HCT116 (cell line): ENCODE measurements at regions not wholly inside any gene's neighbourhood (a gene's known extent, or its start where the extent isn't known, plus 50 kb on each side); places are given as distances from the start of the nearest gene placed in this dataset.

ENCODE experiments used
- ATAC-seq: fragments of 200-7000 bp; cut with Tn5 transposase; 2 replicates; pipeline ENCODE4 v1.9.1; 2020; ENCODE audit warnings: mild to moderate bottlenecking, moderate library complexity
- BruUV-seq: library from RNA; stranded (reverse); fragments of 400-500 nt; replicated peaks from 2 replicates; lab custom pipeline; 2021; lab: Mats Ljungman, UMichigan
- CTCF ChIA-PET: fragments of 300-600 bp; sonication (Branson Sonifier 250); formaldehyde crosslinking; loops from one replicate; lab custom pipeline; 2021; ENCODE audit warnings: antibody characterized with exemption; lab: Charles Lee
- POLR2A ChIA-PET: fragments of 300-600, 350-600 bp; sonication (Branson Sonifier 250); formaldehyde crosslinking; loops from one replicate; lab custom pipeline; 2021; ENCODE audit warnings: antibody characterized with exemption; lab: Charles Lee
- RAD21 ChIA-PET, 2 experiments: fragments of 300-600 bp; sonication (Branson Sonifier 250); formaldehyde crosslinking; loops; one replicate each; lab custom pipeline; 2023; ENCODE audit warnings: low total read pairs in 2 of 2; ENCODE audit not compliant: uncharacterized antibody in 2 of 2, unreplicated experiment in 2 of 2, low non-redundant PET in 1 of 2; lab: Charles Lee
- DNase-seq: peaks from one replicate; pipeline ENCODE4 v3.0.0-alpha.2; 2010; ENCODE audit warnings: low read depth, low spot score
- H2AFZ ChIP-seq: fragments of 200-600 bp; shearing (Covaris generic), sonication (generic); 2 replicates; pipeline ENCODE4 v1.6.1; 2017; ENCODE audit warnings: low read depth, mixed run types, mixed read lengths, antibody characterized with exemption, low read length; ENCODE audit not compliant: poor library complexity, severe bottlenecking
- H3K27ac ChIP-seq: 2 replicates; pipeline ENCODE4 v1.5.1; 2012; ENCODE audit warnings: low read depth, low read length
- H3K27me3 ChIP-seq: fragments of 200-600 bp; sonication (generic); 2 replicates; pipeline ENCODE4 v1.6.1; 2016; ENCODE audit warnings: mixed run types, low read length, mixed read lengths; ENCODE audit not compliant: insufficient read depth
- H3K36me3 ChIP-seq, 2 experiments: fragments of 200-500 bp in 1 of 2; fragments of 200-600 bp in 1 of 2; sonication (Bioruptor generic) in 1 of 2; sonication (generic) in 1 of 2; 2 replicates each; pipeline versions ENCODE4 v1.5.1 to v1.6.1; 2014 to 2016; ENCODE audit warnings: low read length in 2 of 2, inconsistent platforms in 1 of 2, mixed read lengths in 1 of 2, mixed run types in 1 of 2; ENCODE audit not compliant: insufficient read depth in 2 of 2, control insufficient read depth in 1 of 2
- H3K4me1 ChIP-seq, 2 experiments: fragments of 200-600 bp in 1 of 2; sonication (generic) in 1 of 2; 2 replicates each; pipeline versions ENCODE4 v1.5.1 to v1.6.1; 2012 to 2017; ENCODE audit warnings: low read length in 2 of 2, inconsistent platforms in 1 of 2, mild to moderate bottlenecking in 1 of 2, mixed read lengths in 1 of 2, mixed run types in 1 of 2, moderate library complexity in 1 of 2; ENCODE audit not compliant: insufficient read depth in 2 of 2, control insufficient read depth in 1 of 2
- H3K4me2 ChIP-seq: fragments of 200-600 bp; sonication (generic); 2 replicates; pipeline ENCODE4 v1.6.1; 2017; ENCODE audit warnings: mixed run types, low read length, mixed read lengths
- H3K4me3 ChIP-seq, 2 experiments: fragments of 200-600 bp in 1 of 2; sonication (generic) in 1 of 2; replicated peaks in 1 of 2; 2 replicates each; pipeline ENCODE4 v1.5.1; 2011 to 2016; ENCODE audit warnings: low read length in 2 of 2, control low read depth in 1 of 2, low read depth in 1 of 2, mild to moderate bottlenecking in 1 of 2, mixed read lengths in 1 of 2, mixed run types in 1 of 2
- H3K79me2 ChIP-seq: fragments of 200-600 bp; sonication (generic); 2 replicates; pipeline ENCODE4 v1.6.1; 2017; ENCODE audit warnings: mild to moderate bottlenecking, mixed run types, low read length, moderate library complexity, mixed read lengths; ENCODE audit not compliant: insufficient read depth
- H3K9ac ChIP-seq: fragments of 200-600 bp; sonication (generic); 2 replicates; pipeline ENCODE4 v1.6.1; 2016; ENCODE audit warnings: low read length, mixed read lengths
- H3K9me2 ChIP-seq: fragments of 200-600 bp; sonication (generic), shearing (Covaris generic); 2 replicates; pipeline ENCODE4 v1.6.1; 2017; ENCODE audit warnings: mixed run types, mild to moderate bottlenecking, moderate library complexity; ENCODE audit not compliant: insufficient read depth
- H3K9me3 ChIP-seq, 2 experiments: fragments of 200-500 bp in 1 of 2; fragments of 200-600 bp in 1 of 2; sonication (Bioruptor generic) in 1 of 2; sonication (generic) in 1 of 2; 2 replicates each; pipeline ENCODE4 v1.6.1; 2014 to 2017; ENCODE audit warnings: low read length in 2 of 2, mixed read lengths in 2 of 2, inconsistent platforms in 1 of 2, low read depth in 1 of 2, mild to moderate bottlenecking in 1 of 2, mixed run types in 1 of 2, moderate library complexity in 1 of 2; ENCODE audit not compliant: control insufficient read depth in 1 of 2, insufficient read depth in 1 of 2
- H4K20me1 ChIP-seq: fragments of 200-600 bp; sonication (generic), shearing (Covaris generic); 2 replicates; pipeline ENCODE4 v1.6.1; 2017; ENCODE audit warnings: mixed run types, mild to moderate bottlenecking, moderate library complexity; ENCODE audit not compliant: insufficient read depth
- CBX3 ChIP-seq: IDR thresholded peaks from 2 replicates; pipeline ENCODE4 v1.6.1; 2012; ENCODE audit warnings: low read depth
- CEBPB ChIP-seq: IDR thresholded peaks from 2 replicates; pipeline ENCODE4 v1.6.1; 2012; ENCODE audit warnings: low read depth
- EGR1 ChIP-seq: IDR thresholded peaks from 2 replicates; pipeline ENCODE4 v1.6.1; 2012; ENCODE audit warnings: low read depth
- EZH2phosphoT487 ChIP-seq: fragments of 200-600 bp; IDR thresholded peaks from 2 replicates; pipeline ENCODE4 v1.6.1; 2018; ENCODE audit warnings: antibody characterized with exemption, borderline replicate concordance
- FOSL1 ChIP-seq: IDR thresholded peaks from 2 replicates; pipeline ENCODE4 v1.6.1; 2012; ENCODE audit warnings: low read depth
- JUND ChIP-seq: IDR thresholded peaks from 2 replicates; pipeline ENCODE4 v1.6.1; 2012
- POLR2A ChIP-seq: IDR thresholded peaks from 2 replicates; pipeline ENCODE4 v1.7.0; 2011; ENCODE audit warnings: borderline replicate concordance; ENCODE audit not compliant: insufficient read depth, insufficient read length; ENCODE audit errors: extremely low read depth
- POLR2AphosphoS5 ChIP-seq: IDR thresholded peaks from 2 replicates; pipeline ENCODE4 v1.6.1; 2011; ENCODE audit warnings: mild to moderate bottlenecking, low read depth, low read length, moderate library complexity
- SIN3A ChIP-seq: IDR thresholded peaks from 2 replicates; pipeline ENCODE4 v1.6.1; 2012; ENCODE audit warnings: low read depth
- SP1 ChIP-seq: IDR thresholded peaks from 2 replicates; pipeline ENCODE4 v1.6.1; 2012; ENCODE audit warnings: low read depth
- SRF ChIP-seq: IDR thresholded peaks from 2 replicates; pipeline ENCODE4 v1.6.1; 2012; ENCODE audit warnings: low read depth
- TCF7L2 ChIP-seq: IDR thresholded peaks from 2 replicates; pipeline ENCODE4 v1.7.0; 2011; ENCODE audit warnings: borderline replicate concordance, inconsistent platforms; ENCODE audit not compliant: insufficient read depth, insufficient read length; ENCODE audit errors: extremely low read depth
- YY1 ChIP-seq: IDR thresholded peaks from 2 replicates; pipeline ENCODE4 v1.6.1; 2011; ENCODE audit warnings: low read length, low read depth, moderate library complexity, mild to moderate bottlenecking; ENCODE audit not compliant: insufficient replicate concordance; ENCODE audit errors: extremely low read depth
- ZNF274 ChIP-seq: fragments of 200-500 bp; sonication (Bioruptor generic); IDR thresholded peaks from 2 replicates; pipeline ENCODE4 v1.6.1; 2014; ENCODE audit warnings: mild to moderate bottlenecking, low read depth, low read length, inconsistent platforms
- intact Hi-C: fragments of 100-400 bp; cut with micrococcal nuclease; formaldehyde crosslinking; loops from 2 replicates; pipeline ENCODE4 v1.10.0; 2022
- TF ChIP-seq, protein P1 (sequence below): IDR thresholded peaks from 2 replicates; pipeline ENCODE4 v1.6.1; 2012; ENCODE audit warnings: low read depth
- TF ChIP-seq, protein P2 (sequence below): IDR thresholded peaks from 2 replicates; pipeline ENCODE4 v1.6.1; 2012
- TF ChIP-seq, protein P3 (sequence below): IDR thresholded peaks from 2 replicates; pipeline ENCODE4 v1.6.1; 2012
- TF ChIP-seq, protein P4 (sequence below), 3 experiments: fragments of 200-600 bp in 1 of 3; sonication (generic) in 1 of 3; IDR thresholded peaks in 2 of 3; conservative IDR thresholded peaks in 1 of 3; 2 replicates each; pipeline ENCODE4 v1.5.1; 2012 to 2017; ENCODE audit warnings: low read depth in 2 of 3, low read length in 2 of 3, antibody characterized with exemption in 1 of 3, borderline replicate concordance in 1 of 3, control low read depth in 1 of 3, mild to moderate bottlenecking in 1 of 3, mixed read lengths in 1 of 3, mixed run types in 1 of 3, moderate library complexity in 1 of 3; ENCODE audit not compliant: insufficient read depth in 1 of 3

DNA sequence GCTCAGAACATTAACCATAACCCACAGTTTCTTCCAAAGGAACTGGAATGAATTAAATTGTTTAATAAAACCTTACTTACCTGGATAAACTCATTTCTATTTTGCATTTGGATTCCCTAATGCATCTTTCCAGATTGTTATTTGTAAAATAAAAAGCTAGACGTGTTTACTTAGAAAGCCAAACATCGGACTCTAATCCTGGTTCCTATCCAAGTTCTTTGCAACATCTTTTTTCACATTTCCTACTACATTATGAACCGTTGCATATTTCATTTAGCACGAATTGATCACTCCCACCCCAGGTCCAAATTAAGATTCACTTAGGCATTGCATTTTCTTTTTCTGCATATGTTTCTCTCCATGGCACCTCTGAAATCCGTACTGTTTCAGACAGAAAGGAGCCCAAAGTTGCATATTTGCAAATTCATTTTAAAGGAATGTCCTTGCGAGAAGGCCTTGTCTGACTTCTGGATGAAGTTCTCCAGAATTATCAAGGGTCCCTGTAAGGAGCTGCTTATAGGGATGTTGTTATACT lies 164.4 kb upstream of the GSC start:
- POLR2A ChIA-PET: no interaction called here
- RAD21 ChIA-PET: no interaction called here
- no peaks in the 10 kb centered on the region for H3K79me2 ChIP-seq
- H3K36me3 ChIP-seq: no peaks in the 10 kb centered on the region
- no peak overlapping the region for H3K27ac ChIP-seq
- no peaks in the 10 kb centered on the region for H3K9me3 ChIP-seq
- H3K9me2 ChIP-seq: no peaks in the 10 kb centered on the region
- H3K4me3 ChIP-seq: no peak overlapping the region
- H3K27me3 ChIP-seq: peaks cover 25% of the 10 kb centered on the region
- DNase-seq: no peak
- CTCF ChIA-PET: no interaction called here
- TF ChIP-seq TCF7L2 (no peak), EZH2phosphoT487 (no peak), CEBPB (no peak), YY1 (no peak), EGR1 (no peak), SIN3A (no peak), SRF (no peak), POLR2AphosphoS5 (no peak), JUND (no peak), CBX3 (no peak), POLR2A (no peak), FOSL1 (no peak), SP1 (no peak), ZNF274 (no peak)
- TF ChIP-seq, protein P1, sequence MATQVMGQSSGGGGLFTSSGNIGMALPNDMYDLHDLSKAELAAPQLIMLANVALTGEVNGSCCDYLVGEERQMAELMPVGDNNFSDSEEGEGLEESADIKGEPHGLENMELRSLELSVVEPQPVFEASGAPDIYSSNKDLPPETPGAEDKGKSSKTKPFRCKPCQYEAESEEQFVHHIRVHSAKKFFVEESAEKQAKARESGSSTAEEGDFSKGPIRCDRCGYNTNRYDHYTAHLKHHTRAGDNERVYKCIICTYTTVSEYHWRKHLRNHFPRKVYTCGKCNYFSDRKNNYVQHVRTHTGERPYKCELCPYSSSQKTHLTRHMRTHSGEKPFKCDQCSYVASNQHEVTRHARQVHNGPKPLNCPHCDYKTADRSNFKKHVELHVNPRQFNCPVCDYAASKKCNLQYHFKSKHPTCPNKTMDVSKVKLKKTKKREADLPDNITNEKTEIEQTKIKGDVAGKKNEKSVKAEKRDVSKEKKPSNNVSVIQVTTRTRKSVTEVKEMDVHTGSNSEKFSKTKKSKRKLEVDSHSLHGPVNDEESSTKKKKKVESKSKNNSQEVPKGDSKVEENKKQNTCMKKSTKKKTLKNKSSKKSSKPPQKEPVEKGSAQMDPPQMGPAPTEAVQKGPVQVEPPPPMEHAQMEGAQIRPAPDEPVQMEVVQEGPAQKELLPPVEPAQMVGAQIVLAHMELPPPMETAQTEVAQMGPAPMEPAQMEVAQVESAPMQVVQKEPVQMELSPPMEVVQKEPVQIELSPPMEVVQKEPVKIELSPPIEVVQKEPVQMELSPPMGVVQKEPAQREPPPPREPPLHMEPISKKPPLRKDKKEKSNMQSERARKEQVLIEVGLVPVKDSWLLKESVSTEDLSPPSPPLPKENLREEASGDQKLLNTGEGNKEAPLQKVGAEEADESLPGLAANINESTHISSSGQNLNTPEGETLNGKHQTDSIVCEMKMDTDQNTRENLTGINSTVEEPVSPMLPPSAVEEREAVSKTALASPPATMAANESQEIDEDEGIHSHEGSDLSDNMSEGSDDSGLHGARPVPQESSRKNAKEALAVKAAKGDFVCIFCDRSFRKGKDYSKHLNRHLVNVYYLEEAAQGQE: no peak
- TF ChIP-seq, protein P2, sequence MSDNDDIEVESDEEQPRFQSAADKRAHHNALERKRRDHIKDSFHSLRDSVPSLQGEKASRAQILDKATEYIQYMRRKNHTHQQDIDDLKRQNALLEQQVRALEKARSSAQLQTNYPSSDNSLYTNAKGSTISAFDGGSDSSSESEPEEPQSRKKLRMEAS: no peak
- TF ChIP-seq, protein P3, sequence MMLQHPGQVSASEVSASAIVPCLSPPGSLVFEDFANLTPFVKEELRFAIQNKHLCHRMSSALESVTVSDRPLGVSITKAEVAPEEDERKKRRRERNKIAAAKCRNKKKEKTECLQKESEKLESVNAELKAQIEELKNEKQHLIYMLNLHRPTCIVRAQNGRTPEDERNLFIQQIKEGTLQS: no peak
- TF ChIP-seq, protein P4, sequence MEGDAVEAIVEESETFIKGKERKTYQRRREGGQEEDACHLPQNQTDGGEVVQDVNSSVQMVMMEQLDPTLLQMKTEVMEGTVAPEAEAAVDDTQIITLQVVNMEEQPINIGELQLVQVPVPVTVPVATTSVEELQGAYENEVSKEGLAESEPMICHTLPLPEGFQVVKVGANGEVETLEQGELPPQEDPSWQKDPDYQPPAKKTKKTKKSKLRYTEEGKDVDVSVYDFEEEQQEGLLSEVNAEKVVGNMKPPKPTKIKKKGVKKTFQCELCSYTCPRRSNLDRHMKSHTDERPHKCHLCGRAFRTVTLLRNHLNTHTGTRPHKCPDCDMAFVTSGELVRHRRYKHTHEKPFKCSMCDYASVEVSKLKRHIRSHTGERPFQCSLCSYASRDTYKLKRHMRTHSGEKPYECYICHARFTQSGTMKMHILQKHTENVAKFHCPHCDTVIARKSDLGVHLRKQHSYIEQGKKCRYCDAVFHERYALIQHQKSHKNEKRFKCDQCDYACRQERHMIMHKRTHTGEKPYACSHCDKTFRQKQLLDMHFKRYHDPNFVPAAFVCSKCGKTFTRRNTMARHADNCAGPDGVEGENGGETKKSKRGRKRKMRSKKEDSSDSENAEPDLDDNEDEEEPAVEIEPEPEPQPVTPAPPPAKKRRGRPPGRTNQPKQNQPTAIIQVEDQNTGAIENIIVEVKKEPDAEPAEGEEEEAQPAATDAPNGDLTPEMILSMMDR (IDR thresholded peaks at IDR 0.05 in 2 of 3, conservative IDR thresholded peaks at IDR 0.05 in 1 of 3; ENCODE audit: borderline replicate concordance in 1 of 3, insufficient read depth in 1 of 3, low read depth in 2 of 3, low read length in 2 of 3): no peak
- H4K20me1 ChIP-seq: no peaks in the 10 kb centered on the region
- no peak overlapping the region for H2AFZ ChIP-seq
- intact Hi-C loops: no loop called here
- no TSS peak for BruUV-seq
- no peaks in the 10 kb centered on the region for H3K4me1 ChIP-seq
- no peak overlapping the region for H3K9ac ChIP-seq
- no peak for ATAC-seq
- H3K4me2 ChIP-seq: no peak overlapping the region
